ENCODE measurements at regions not wholly inside any gene's neighbourhood (a gene's known extent, or its start where the extent isn't known, plus 50 kb on each side); places are given as distances from the start of the nearest gene placed in this dataset.
"Not testable (repeated sequence)": the region's sequence is repeated elsewhere in the genome, so short reads cannot be mapped to it uniquely, and the experiment has no call there.

DNA sequence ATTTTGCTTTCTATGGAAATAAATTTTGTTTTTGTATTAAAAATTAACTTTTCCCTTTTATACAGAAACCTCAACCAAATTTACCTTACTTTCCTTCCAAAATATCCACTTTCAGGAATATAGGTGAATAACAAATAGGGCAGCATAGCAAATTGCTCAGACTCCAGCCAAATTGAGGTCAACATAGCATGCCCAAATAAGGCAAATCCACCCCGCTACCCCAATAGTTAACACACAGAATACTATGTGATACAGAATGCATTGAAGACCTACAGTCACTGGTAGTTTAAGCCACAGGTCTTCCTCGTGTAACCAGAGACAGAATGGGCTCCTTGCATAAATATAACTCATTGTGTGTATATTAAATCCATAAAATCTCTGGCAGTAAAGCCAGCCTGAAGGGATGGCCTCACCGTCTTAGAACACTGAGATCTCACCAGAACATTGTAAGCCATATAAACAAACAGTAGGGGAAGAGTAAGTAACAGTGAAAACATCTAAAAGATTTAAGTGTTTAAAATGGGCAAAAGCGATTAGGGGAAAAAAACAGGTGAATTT, 72.2 kb downstream of the PMAIP1 start:
- WGBS (ENCODE audit: extremely low coverage, insufficient coverage, low lambda C conversion rate), result no CpG with 5 or more reads among the region's 4 CpGs
- H2BK120ac ChIP-seq (ENCODE audit: low read depth, low read length), result no peak overlapping the region

DNA sequence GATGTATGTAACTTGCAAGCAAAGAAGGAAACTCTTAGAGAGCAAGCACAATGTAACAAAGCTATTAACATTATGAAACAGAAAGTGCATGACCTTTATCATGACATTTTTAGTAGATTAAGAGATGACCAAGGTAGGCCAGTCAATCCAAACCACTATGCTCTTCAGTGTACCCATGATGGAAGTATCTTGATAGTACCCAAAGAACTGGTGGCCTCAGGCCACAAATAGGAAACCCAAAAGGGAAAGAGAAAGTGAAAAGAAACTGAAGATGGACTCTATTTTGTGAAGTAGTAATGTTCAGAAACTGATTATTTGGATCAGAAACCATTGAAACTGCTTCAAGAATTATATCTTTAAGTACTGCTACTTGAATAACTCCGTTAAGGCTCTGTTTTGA, 71.3 kb downstream of the PMAIP1 start:
- not testable (repeated sequence) for H2BK15ac ChIP-seq (replicated peaks; ENCODE audit: low read depth); H2BK5ac ChIP-seq (ENCODE audit: low read length); H3K18ac ChIP-seq (ENCODE audit: low read length); H3K4ac ChIP-seq (ENCODE audit: low read depth, low read length); H3K79me2 ChIP-seq (ENCODE audit: control insufficient read depth, insufficient read depth, low read length); H3K79me1 ChIP-seq (ENCODE audit: low read length); H3K27ac ChIP-seq (ENCODE audit: low read depth, low read length); H3K36me3 ChIP-seq (ENCODE audit: control insufficient read depth, insufficient read depth, low read length); H3K4me1 ChIP-seq (ENCODE audit: control insufficient read depth, low read depth, low read length); H2AK5ac ChIP-seq (ENCODE audit: low read length); H4K5ac ChIP-seq (ENCODE audit: low read length); H4K8ac ChIP-seq (ENCODE audit: low read depth, low read length); H3K4me2 ChIP-seq (ENCODE audit: low read length); H3K9ac ChIP-seq (ENCODE audit: low read length); H3K23ac ChIP-seq (ENCODE audit: low read length); H2BK120ac ChIP-seq (ENCODE audit: low read depth, low read length); H3K27me3 ChIP-seq (ENCODE audit: insufficient read depth, low read length, poor library complexity); H3K4me3 ChIP-seq (ENCODE audit: low read length); H3K56ac ChIP-seq (ENCODE audit: low read length); DNase-seq
- no CpG with 5 or more reads among the region's 1 CpG for WGBS (ENCODE audit: extremely low coverage, insufficient coverage, low lambda C conversion rate)

More for the DNA sequence above, 72.2 kb downstream of the PMAIP1 start:
- Histone ChIP-seq H3K56ac (ENCODE audit: low read length) (no peak overlapping the region), H2BK15ac (replicated peaks; ENCODE audit: low read depth) (no peak overlapping the region), H3K18ac (ENCODE audit: low read length) (no peak overlapping the region), H4K5ac (ENCODE audit: low read length) (no peak overlapping the region), H3K9ac (ENCODE audit: low read length) (no peak overlapping the region), H3K27me3 (ENCODE audit: insufficient read depth, low read length, poor library complexity) (no peaks in the 10 kb centered on the region), H3K36me3 (ENCODE audit: control insufficient read depth, insufficient read depth, low read length) (no peaks in the 10 kb centered on the region), H3K4me2 (ENCODE audit: low read length) (no peak overlapping the region), H2BK5ac (ENCODE audit: low read length) (no peak overlapping the region), H4K8ac (ENCODE audit: low read depth, low read length) (no peak overlapping the region), H3K79me1 (ENCODE audit: low read length) (no peaks in the 10 kb centered on the region), H3K79me2 (ENCODE audit: control insufficient read depth, insufficient read depth, low read length) (no peaks in the 10 kb centered on the region), H3K4me3 (ENCODE audit: low read length) (no peak overlapping the region), H3K27ac (ENCODE audit: low read depth, low read length) (no peak overlapping the region), H3K4ac (ENCODE audit: low read depth, low read length) (no peak overlapping the region), H3K23ac (ENCODE audit: low read length) (no peak overlapping the region), H2AK5ac (ENCODE audit: low read length) (no peak overlapping the region), H3K4me1 (ENCODE audit: control insufficient read depth, low read depth, low read length) (no peaks in the 10 kb centered on the region)
- DNase-seq, result no peak

DNA sequence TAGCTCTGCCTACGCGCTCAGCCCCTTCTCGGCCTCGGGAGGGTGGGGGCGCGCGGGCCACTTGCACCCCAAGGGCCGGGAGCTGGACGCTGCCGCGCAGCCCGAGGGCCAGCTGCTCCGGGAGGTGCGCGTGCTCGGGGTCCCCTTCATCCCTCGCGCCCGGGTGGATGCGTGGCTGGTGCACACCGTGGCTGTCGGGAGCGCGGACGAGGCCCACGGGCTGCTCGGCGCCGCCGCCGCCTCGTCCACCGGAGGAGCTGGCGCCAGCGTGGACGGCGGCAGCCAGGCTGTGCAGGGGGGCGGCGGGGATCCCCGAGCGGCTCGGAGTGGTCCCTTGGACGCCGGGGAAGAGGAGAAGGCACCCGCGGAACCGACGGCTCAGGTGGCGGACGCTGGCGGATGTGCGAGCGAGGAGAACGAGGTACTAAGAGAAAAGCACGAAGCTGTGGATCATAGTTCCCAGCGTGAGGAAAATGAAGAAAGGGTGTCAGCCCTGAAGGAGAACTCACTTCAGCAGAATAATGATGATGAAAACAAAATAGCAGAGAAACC, 69.8 kb downstream of the PMAIP1 start:
- not testable (repeated sequence) for DNase-seq; H3K27me3 ChIP-seq (ENCODE audit: insufficient read depth, low read length, poor library complexity); H3K23ac ChIP-seq (ENCODE audit: low read length); H3K27ac ChIP-seq (ENCODE audit: low read depth, low read length); H3K4me2 ChIP-seq (ENCODE audit: low read length); H2BK5ac ChIP-seq (ENCODE audit: low read length); H3K4me1 ChIP-seq (ENCODE audit: control insufficient read depth, low read depth, low read length); H3K9ac ChIP-seq (ENCODE audit: low read length); H3K56ac ChIP-seq (ENCODE audit: low read length); H4K8ac ChIP-seq (ENCODE audit: low read depth, low read length); H2BK120ac ChIP-seq (ENCODE audit: low read depth, low read length); H3K36me3 ChIP-seq (ENCODE audit: control insufficient read depth, insufficient read depth, low read length); H2AK5ac ChIP-seq (ENCODE audit: low read length); H3K4me3 ChIP-seq (ENCODE audit: low read length); H4K5ac ChIP-seq (ENCODE audit: low read length); H3K4ac ChIP-seq (ENCODE audit: low read depth, low read length); H3K79me1 ChIP-seq (ENCODE audit: low read length); H3K79me2 ChIP-seq (ENCODE audit: control insufficient read depth, insufficient read depth, low read length); H3K18ac ChIP-seq (ENCODE audit: low read length); H2BK15ac ChIP-seq (replicated peaks; ENCODE audit: low read depth)
- no CpG with 5 or more reads among the region's 56 CpGs for WGBS (ENCODE audit: extremely low coverage, insufficient coverage, low lambda C conversion rate)

DNA sequence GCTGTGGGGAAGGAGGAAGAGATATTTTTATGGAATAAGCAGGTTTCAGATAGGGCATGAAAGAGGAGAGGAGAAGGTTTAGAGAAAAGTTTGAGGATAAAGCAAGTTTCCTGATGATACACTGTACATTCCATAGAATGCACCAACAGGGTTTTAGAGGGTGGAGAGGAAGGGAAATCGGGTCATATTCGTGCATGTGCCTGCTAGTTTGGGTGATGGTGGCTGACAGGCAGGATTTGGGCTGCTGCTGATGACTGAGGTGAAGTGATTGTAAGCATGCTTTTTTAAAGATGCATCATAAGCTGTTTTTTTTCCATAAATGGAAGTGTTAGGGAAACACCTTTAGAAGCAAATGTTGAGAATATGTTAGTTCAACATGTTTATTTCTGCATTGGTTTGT, 68.8 kb downstream of the PMAIP1 start:
- no CpG with 5 or more reads among the region's 2 CpGs for WGBS (ENCODE audit: extremely low coverage, insufficient coverage, low lambda C conversion rate)

DNA sequence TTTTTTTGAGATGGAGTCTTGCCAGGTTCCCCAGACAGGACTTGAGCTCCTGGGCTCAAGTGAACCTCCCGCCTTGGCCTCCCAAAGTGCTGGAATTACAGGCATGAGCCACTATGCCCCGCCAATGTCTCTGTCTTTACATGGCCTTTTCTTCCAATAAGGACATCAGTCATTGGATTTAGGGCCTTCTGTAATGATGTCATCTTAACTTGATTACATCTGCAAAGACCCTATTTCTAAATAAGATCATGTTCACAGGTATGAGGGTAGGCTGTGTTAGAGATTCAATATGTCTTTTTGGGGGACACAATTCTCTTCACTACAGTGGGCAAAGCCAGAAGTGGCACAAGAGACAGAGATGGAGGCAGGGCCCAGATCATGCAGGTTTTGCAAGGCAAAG, 68.1 kb downstream of the PMAIP1 start:
- H3K79me1 ChIP-seq (ENCODE audit: low read length), result no peaks in the 10 kb centered on the region
- no peak overlapping the region for H2BK120ac ChIP-seq (ENCODE audit: low read depth, low read length)
- WGBS (ENCODE audit: extremely low coverage, insufficient coverage, low lambda C conversion rate), result no CpG with 5 or more reads among the region's 2 CpGs
- no peak overlapping the region for H3K4ac ChIP-seq (ENCODE audit: low read depth, low read length)
- H3K9ac ChIP-seq (ENCODE audit: low read length), result no peak overlapping the region
- no peak overlapping the region for H3K56ac ChIP-seq (ENCODE audit: low read length)
- no peak overlapping the region for H4K5ac ChIP-seq (ENCODE audit: low read length)
- H3K36me3 ChIP-seq (ENCODE audit: control insufficient read depth, insufficient read depth, low read length), result no peaks in the 10 kb centered on the region
- H3K4me1 ChIP-seq (ENCODE audit: control insufficient read depth, low read depth, low read length), result no peaks in the 10 kb centered on the region
- no peak overlapping the region for H3K4me2 ChIP-seq (ENCODE audit: low read length)
- no peak for DNase-seq
- no peak overlapping the region for H2AK5ac ChIP-seq (ENCODE audit: low read length)
- no peaks in the 10 kb centered on the region for H3K27me3 ChIP-seq (ENCODE audit: insufficient read depth, low read length, poor library complexity)
- H3K27ac ChIP-seq (ENCODE audit: low read depth, low read length), result no peak overlapping the region
- no peak overlapping the region for H2BK15ac ChIP-seq (replicated peaks; ENCODE audit: low read depth)
- no peak overlapping the region for H2BK5ac ChIP-seq (ENCODE audit: low read length)
- H4K8ac ChIP-seq (ENCODE audit: low read depth, low read length), result no peak overlapping the region
- H3K4me3 ChIP-seq (ENCODE audit: low read length), result no peak overlapping the region
- no peak overlapping the region for H3K18ac ChIP-seq (ENCODE audit: low read length)
- no peaks in the 10 kb centered on the region for H3K79me2 ChIP-seq (ENCODE audit: control insufficient read depth, insufficient read depth, low read length)
- H3K23ac ChIP-seq (ENCODE audit: low read length), result no peak overlapping the region

More for the DNA sequence above, 68.8 kb downstream of the PMAIP1 start:
- no peak overlapping the region for H3K18ac ChIP-seq (ENCODE audit: low read length)
- H3K27ac ChIP-seq (ENCODE audit: low read depth, low read length), result no peak overlapping the region
- no peak overlapping the region for H4K8ac ChIP-seq (ENCODE audit: low read depth, low read length)
- H2BK5ac ChIP-seq (ENCODE audit: low read length), result no peak overlapping the region
- H3K23ac ChIP-seq (ENCODE audit: low read length), result no peak overlapping the region
- no peaks in the 10 kb centered on the region for H3K4me1 ChIP-seq (ENCODE audit: control insufficient read depth, low read depth, low read length)
- H3K27me3 ChIP-seq (ENCODE audit: insufficient read depth, low read length, poor library complexity), result no peaks in the 10 kb centered on the region
- H2BK120ac ChIP-seq (ENCODE audit: low read depth, low read length), result no peak overlapping the region
- no peaks in the 10 kb centered on the region for H3K36me3 ChIP-seq (ENCODE audit: control insufficient read depth, insufficient read depth, low read length)
- no peak overlapping the region for H2AK5ac ChIP-seq (ENCODE audit: low read length)
- H3K56ac ChIP-seq (ENCODE audit: low read length), result no peak overlapping the region
- H3K9ac ChIP-seq (ENCODE audit: low read length), result no peak overlapping the region
- no peak for DNase-seq
- no peak overlapping the region for H2BK15ac ChIP-seq (replicated peaks; ENCODE audit: low read depth)
- H3K79me2 ChIP-seq (ENCODE audit: control insufficient read depth, insufficient read depth, low read length), result no peaks in the 10 kb centered on the region
- H3K4ac ChIP-seq (ENCODE audit: low read depth, low read length), result no peak overlapping the region
- no peaks in the 10 kb centered on the region for H3K79me1 ChIP-seq (ENCODE audit: low read length)
- no peak overlapping the region for H3K4me3 ChIP-seq (ENCODE audit: low read length)
- no peak overlapping the region for H4K5ac ChIP-seq (ENCODE audit: low read length)
- H3K4me2 ChIP-seq (ENCODE audit: low read length), result no peak overlapping the region

DNA sequence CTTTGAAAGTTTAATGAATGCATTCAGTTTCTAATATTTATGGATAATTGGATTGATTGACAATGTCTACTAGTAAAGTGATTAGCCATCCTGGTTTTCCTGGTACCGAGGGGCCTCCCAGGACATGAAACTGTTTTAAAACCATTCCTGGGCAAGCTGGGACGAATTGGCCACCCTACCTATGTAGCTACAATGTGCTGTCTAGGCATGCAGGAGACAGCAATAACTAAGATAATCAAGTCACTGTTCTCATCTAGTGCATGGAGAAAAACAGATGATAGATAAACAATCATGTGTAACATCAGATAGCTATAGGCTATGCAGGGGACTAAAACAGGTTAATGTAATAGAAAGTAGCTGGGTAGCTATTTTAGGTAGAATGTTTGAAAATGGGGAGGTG, 67.1 kb downstream of the PMAIP1 start:
- Histone ChIP-seq H2BK120ac (ENCODE audit: low read depth, low read length) (no peak overlapping the region), H3K4ac (ENCODE audit: low read depth, low read length) (no peak overlapping the region), H3K79me1 (ENCODE audit: low read length) (no peaks in the 10 kb centered on the region), H2BK5ac (ENCODE audit: low read length) (no peak overlapping the region), H3K23ac (ENCODE audit: low read length) (no peak overlapping the region), H4K8ac (ENCODE audit: low read depth, low read length) (no peak overlapping the region), H3K79me2 (ENCODE audit: control insufficient read depth, insufficient read depth, low read length) (no peaks in the 10 kb centered on the region), H3K4me2 (ENCODE audit: low read length) (no peak overlapping the region), H4K5ac (ENCODE audit: low read length) (no peak overlapping the region), H2BK15ac (replicated peaks; ENCODE audit: low read depth) (no peak overlapping the region), H3K27ac (ENCODE audit: low read depth, low read length) (no peak overlapping the region), H3K27me3 (ENCODE audit: insufficient read depth, low read length, poor library complexity) (no peaks in the 10 kb centered on the region), H3K4me3 (ENCODE audit: low read length) (no peak overlapping the region), H3K4me1 (ENCODE audit: control insufficient read depth, low read depth, low read length) (no peaks in the 10 kb centered on the region), H3K36me3 (ENCODE audit: control insufficient read depth, insufficient read depth, low read length) (no peaks in the 10 kb centered on the region), H3K18ac (ENCODE audit: low read length) (no peak overlapping the region), H3K9ac (ENCODE audit: low read length) (no peak overlapping the region), H2AK5ac (ENCODE audit: low read length) (no peak overlapping the region), H3K56ac (ENCODE audit: low read length) (no peak overlapping the region)
- no CpG with 5 or more reads among the region's 2 CpGs for WGBS (ENCODE audit: extremely low coverage, insufficient coverage, low lambda C conversion rate)
- DNase-seq, result no peak
